NCI-H2196 treated with DMSO at 0.1 percent for 48 hours (cell line): ENCODE measurements at regions not wholly inside any gene's neighbourhood (a gene's known extent, or its start where the extent isn't known, plus 50 kb on each side); places are given as distances from the start of the nearest gene placed in this dataset.
"Not testable (repeated sequence)": the region's sequence is repeated elsewhere in the genome, so short reads cannot be mapped to it uniquely, and the experiment has no call there.

Experiments used
- DNase-seq: peaks from one replicate; lab custom pipeline; 2025; ENCODE audit not compliant: unreplicated experiment; lab: John Stamatoyannopoulos, UW

GRCh38 chr2:239820836-239821693 lies 204.1 kb downstream of the NDUFA10 start:
- no peak for DNase-seq

GRCh38 chr2:239819974-239820555 lies 205.1 kb downstream of the NDUFA10 start:
- DNase-seq: no peak

GRCh38 chr2:239819091-239819973 lies 205.8 kb downstream of the NDUFA10 start:
- no peak for DNase-seq

GRCh38 chr2:239818531-239819011 lies 206.6 kb downstream of the NDUFA10 start:
- DNase-seq: no peak

GRCh38 chr2:239818086-239818485 lies 207.1 kb downstream of the NDUFA10 start:
- DNase-seq: no peak

GRCh38 chr2:239817468-239818031 lies 207.6 kb downstream of the NDUFA10 start:
- not testable (repeated sequence) for DNase-seq

GRCh38 chr2:239816576-239817467 lies 208.3 kb downstream of the NDUFA10 start:
- no peak for DNase-seq

GRCh38 chr2:239815671-239816070 lies 209.5 kb downstream of the NDUFA10 start:
- DNase-seq: no peak

GRCh38 chr2:239814861-239815601 lies 210.1 kb downstream of the NDUFA10 start:
- DNase-seq: peak; percentile 4

GRCh38 chr2:239814116-239814860 lies 210.9 kb downstream of the NDUFA10 start:
- DNase-seq: no peak

GRCh38 chr2:239813261-239814115 lies 211.7 kb downstream of the NDUFA10 start:
- no peak for DNase-seq

GRCh38 chr2:239811806-239812560 lies 213.2 kb downstream of the NDUFA10 start:
- DNase-seq: no peak

GRCh38 chr2:239811111-239811781 lies 213.9 kb downstream of the NDUFA10 start:
- no peak for DNase-seq

- DNase-seq: no peak
These were observed 215.8 kb downstream of the NDUFA10 start for GRCh38 chr2:239809391-239809790.

- no peak for DNase-seq
These were observed 217.6 kb downstream of the NDUFA10 start for GRCh38 chr2:239807568-239807967.

GRCh38 chr2:239806758-239807434 lies 218.2 kb downstream of the NDUFA10 start:
- DNase-seq: no peak
